Osteocyte (in vitro differentiated cells): ENCODE measurements at regions not wholly inside any gene's neighbourhood (a gene's known extent, or its start where the extent isn't known, plus 50 kb on each side); places are given as distances from the start of the nearest gene placed in this dataset.

Experiments
- DNase-seq: peaks from one replicate; pipeline ENCODE4 v3.0.0; 2021; ENCODE audit warnings: mixed read lengths; ENCODE audit not compliant: unreplicated experiment; ENCODE audit errors: extremely low spot score
- H3K27ac Mint-ChIP-seq: one replicate; pipeline ENCODE4 v1.8.0; 2021; ENCODE audit warnings: mild to moderate bottlenecking, mixed read lengths; ENCODE audit not compliant: unreplicated experiment
- H3K27me3 Mint-ChIP-seq: one replicate; pipeline ENCODE4 v1.8.0; 2021; ENCODE audit warnings: mixed read lengths; ENCODE audit not compliant: unreplicated experiment
- H3K36me3 Mint-ChIP-seq: one replicate; pipeline ENCODE4 v1.8.0; 2021; ENCODE audit warnings: mixed read lengths; ENCODE audit not compliant: unreplicated experiment
- H3K4me1 Mint-ChIP-seq: one replicate; pipeline ENCODE4 v1.8.0; 2021; ENCODE audit warnings: mixed read lengths; ENCODE audit not compliant: unreplicated experiment
- H3K4me3 Mint-ChIP-seq: one replicate; pipeline ENCODE4 v1.8.0; 2021; ENCODE audit warnings: mild to moderate bottlenecking, moderate library complexity, mixed read lengths; ENCODE audit not compliant: unreplicated experiment
- H3K9me3 Mint-ChIP-seq: one replicate; pipeline ENCODE4 v1.8.0; 2021; ENCODE audit warnings: mixed read lengths; ENCODE audit not compliant: unreplicated experiment
- TF ChIP-seq, protein P1 (sequence below): fragments of 200-600 bp; sonication (generic); IDR thresholded peaks from 2 replicates; pipeline ENCODE4 v1.5.0; 2021; ENCODE audit warnings: antibody characterized with exemption, mild to moderate bottlenecking, moderate library complexity

DNA sequence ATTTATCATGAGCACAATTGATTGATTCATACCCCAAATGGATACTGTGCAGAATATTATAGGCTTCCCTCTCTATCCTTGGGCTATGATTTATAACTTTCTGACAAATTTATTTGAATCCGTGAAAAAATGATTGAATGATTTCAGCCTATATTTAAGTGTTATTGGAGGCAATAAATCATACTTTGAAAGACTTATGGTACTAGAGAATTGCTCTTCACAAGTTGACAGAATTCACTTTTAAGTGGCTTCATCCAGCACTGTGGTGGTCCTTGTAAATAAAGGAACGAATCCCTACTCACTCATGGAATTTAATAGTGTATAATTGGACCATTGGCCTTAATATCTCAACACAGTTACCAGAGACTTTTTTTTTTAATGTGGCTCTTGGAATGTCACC, 174.8 kb upstream of the TLL1 start:
- no peak overlapping the region for H3K4me3 Mint-ChIP-seq
- H3K4me1 Mint-ChIP-seq = peaks cover 10% of the 10 kb centered on the region
- no peaks in the 10 kb centered on the region for H3K9me3 Mint-ChIP-seq
- TF ChIP-seq, protein P1, sequence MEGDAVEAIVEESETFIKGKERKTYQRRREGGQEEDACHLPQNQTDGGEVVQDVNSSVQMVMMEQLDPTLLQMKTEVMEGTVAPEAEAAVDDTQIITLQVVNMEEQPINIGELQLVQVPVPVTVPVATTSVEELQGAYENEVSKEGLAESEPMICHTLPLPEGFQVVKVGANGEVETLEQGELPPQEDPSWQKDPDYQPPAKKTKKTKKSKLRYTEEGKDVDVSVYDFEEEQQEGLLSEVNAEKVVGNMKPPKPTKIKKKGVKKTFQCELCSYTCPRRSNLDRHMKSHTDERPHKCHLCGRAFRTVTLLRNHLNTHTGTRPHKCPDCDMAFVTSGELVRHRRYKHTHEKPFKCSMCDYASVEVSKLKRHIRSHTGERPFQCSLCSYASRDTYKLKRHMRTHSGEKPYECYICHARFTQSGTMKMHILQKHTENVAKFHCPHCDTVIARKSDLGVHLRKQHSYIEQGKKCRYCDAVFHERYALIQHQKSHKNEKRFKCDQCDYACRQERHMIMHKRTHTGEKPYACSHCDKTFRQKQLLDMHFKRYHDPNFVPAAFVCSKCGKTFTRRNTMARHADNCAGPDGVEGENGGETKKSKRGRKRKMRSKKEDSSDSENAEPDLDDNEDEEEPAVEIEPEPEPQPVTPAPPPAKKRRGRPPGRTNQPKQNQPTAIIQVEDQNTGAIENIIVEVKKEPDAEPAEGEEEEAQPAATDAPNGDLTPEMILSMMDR = no peak
- no peak overlapping the region for H3K27ac Mint-ChIP-seq
- DNase-seq = no peak
- no peaks in the 10 kb centered on the region for H3K27me3 Mint-ChIP-seq
- no peaks in the 10 kb centered on the region for H3K36me3 Mint-ChIP-seq

DNA sequence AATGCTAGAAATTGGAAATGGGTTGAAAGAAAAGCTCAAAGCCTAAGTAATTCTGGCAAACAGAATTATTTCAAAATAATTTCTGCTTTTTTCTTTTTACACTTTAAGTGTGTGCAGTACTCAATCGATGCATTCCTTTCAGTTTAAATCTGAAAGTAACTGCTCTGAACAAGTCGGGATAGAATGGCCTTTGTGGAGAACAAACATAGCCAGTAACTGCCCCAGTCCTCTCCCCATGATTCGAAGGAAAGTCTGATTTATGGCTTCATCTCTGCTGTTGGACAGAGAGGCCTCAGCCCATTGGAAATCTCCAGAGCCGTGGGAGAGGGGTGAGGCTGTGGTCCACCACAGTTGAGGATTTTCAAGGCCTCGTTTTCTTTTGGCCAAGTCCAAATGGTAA, 174.0 kb upstream of the TLL1 start:
- Mint-ChIP-seq H3K9me3 (no peaks in the 10 kb centered on the region), H3K36me3 (no peaks in the 10 kb centered on the region), H3K27me3 (no peaks in the 10 kb centered on the region), H3K4me3 (no peak overlapping the region), H3K27ac (no peak overlapping the region), H3K4me1 (peaks cover 16% of the 10 kb centered on the region)
- TF ChIP-seq, protein P1 = no peak
- DNase-seq = no peak

DNA sequence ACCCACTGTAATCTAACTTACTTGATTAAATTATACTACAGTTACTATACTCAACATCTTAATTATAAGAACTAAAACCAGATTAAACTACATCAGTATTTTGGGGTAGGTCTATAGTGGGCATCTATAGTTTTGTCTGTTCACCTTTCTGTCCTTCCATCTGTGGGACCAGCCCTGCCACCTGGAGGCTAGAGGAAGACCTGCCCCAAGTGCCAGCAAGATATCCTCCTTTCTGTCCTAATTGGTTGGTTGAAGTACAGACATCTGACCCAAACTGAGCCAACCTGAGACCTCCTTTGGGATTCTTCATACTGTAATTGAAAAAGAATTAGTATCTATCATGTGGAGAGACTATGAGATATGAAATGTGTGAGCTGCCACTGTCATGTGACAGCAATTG, 172.2 kb upstream of the TLL1 start:
- Mint-ChIP-seq H3K27ac (no peak overlapping the region), H3K4me3 (no peak overlapping the region), H3K27me3 (no peaks in the 10 kb centered on the region), H3K9me3 (no peaks in the 10 kb centered on the region), H3K36me3 (no peaks in the 10 kb centered on the region), H3K4me1 (peaks cover 19% of the 10 kb centered on the region)
- DNase-seq = no peak
- TF ChIP-seq, protein P1 = no peak

DNA sequence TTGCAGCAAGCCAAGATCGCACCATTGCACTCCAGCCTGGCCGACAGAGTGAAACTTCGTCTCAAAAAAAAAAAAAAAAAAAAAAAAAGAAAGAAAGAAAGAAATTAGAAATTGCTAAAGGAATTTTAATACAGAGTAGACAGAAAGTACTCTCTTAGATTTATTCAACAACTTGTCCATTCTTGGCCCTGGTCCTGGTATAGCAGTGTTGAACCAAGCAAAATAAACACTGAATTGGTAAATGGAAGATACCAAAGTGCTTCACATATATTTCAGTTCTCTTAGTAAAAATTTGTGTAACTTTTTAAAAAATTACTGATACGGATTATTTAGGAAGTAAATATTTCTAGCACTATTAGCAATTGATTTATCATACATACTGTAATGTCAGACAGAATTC, 165.9 kb upstream of the TLL1 start:
- H3K27ac Mint-ChIP-seq = no peak overlapping the region
- TF ChIP-seq, protein P1 = no peak
- H3K9me3 Mint-ChIP-seq = no peaks in the 10 kb centered on the region
- no peaks in the 10 kb centered on the region for H3K36me3 Mint-ChIP-seq
- peaks cover 31% of the 10 kb centered on the region for H3K4me1 Mint-ChIP-seq
- DNase-seq = no peak
- no peaks in the 10 kb centered on the region for H3K27me3 Mint-ChIP-seq
- no peak overlapping the region for H3K4me3 Mint-ChIP-seq

DNA sequence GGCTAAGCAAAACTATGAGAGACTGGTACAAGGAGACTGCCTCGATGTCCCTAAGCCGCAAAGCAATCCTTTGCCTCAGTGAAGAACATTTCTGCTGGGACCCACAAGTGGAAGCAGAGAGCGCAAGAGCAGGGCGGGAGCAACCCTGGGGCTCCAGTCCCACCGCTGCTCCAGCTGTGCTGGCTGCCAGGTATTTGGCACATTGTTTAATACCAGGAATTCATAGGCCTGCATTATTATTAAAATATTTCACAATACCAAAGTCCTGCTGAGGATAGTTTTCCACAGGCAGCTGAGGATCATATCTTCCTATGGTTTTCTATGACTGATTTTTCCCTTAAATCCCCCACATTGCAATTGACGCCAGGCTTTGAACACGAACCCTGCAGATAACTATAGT, 163.5 kb upstream of the TLL1 start:
- no peaks in the 10 kb centered on the region for H3K27me3 Mint-ChIP-seq
- peaks cover 20% of the 10 kb centered on the region for H3K4me1 Mint-ChIP-seq
- no peak for DNase-seq
- TF ChIP-seq, protein P1 = no peak
- H3K36me3 Mint-ChIP-seq = no peaks in the 10 kb centered on the region
- H3K9me3 Mint-ChIP-seq = no peaks in the 10 kb centered on the region
- H3K4me3 Mint-ChIP-seq = no peak overlapping the region
- H3K27ac Mint-ChIP-seq = no peak overlapping the region
